GM12864 (cell line): ENCODE measurements at regions not wholly inside any gene's neighbourhood (a gene's known extent, or its start where the extent isn't known, plus 50 kb on each side); places are given as distances from the start of the nearest gene placed in this dataset.

Source experiments
- DNase-seq: peaks from one replicate; pipeline ENCODE4 v3.0.0-alpha.2; 2011; ENCODE audit warnings: low read depth
- H3K4me3 ChIP-seq: 2 replicates; pipeline ENCODE4 v1.5.1; 2011; ENCODE audit warnings: mild to moderate bottlenecking, low read depth, low read length, control low read depth
- TF ChIP-seq, protein P1 (sequence below): IDR thresholded peaks from 2 replicates; pipeline ENCODE4 v1.5.1; 2011; ENCODE audit warnings: low read depth, mild to moderate bottlenecking, moderate library complexity, low read length, control low read depth, inconsistent platforms; ENCODE audit errors: missing control alignments

GRCh38 chr4:176383273-176384077 is 63.7 kb downstream of the SPCS3 start:
- H3K4me3 ChIP-seq: no peak overlapping the region
- no peak for DNase-seq
- TF ChIP-seq, protein P1, sequence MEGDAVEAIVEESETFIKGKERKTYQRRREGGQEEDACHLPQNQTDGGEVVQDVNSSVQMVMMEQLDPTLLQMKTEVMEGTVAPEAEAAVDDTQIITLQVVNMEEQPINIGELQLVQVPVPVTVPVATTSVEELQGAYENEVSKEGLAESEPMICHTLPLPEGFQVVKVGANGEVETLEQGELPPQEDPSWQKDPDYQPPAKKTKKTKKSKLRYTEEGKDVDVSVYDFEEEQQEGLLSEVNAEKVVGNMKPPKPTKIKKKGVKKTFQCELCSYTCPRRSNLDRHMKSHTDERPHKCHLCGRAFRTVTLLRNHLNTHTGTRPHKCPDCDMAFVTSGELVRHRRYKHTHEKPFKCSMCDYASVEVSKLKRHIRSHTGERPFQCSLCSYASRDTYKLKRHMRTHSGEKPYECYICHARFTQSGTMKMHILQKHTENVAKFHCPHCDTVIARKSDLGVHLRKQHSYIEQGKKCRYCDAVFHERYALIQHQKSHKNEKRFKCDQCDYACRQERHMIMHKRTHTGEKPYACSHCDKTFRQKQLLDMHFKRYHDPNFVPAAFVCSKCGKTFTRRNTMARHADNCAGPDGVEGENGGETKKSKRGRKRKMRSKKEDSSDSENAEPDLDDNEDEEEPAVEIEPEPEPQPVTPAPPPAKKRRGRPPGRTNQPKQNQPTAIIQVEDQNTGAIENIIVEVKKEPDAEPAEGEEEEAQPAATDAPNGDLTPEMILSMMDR: no peak

GRCh38 chr4:176385601-176386000 is 65.8 kb downstream of the SPCS3 start:
- no peak overlapping the region for H3K4me3 ChIP-seq
- no peak for DNase-seq
- TF ChIP-seq, protein P1: no peak

DNA sequence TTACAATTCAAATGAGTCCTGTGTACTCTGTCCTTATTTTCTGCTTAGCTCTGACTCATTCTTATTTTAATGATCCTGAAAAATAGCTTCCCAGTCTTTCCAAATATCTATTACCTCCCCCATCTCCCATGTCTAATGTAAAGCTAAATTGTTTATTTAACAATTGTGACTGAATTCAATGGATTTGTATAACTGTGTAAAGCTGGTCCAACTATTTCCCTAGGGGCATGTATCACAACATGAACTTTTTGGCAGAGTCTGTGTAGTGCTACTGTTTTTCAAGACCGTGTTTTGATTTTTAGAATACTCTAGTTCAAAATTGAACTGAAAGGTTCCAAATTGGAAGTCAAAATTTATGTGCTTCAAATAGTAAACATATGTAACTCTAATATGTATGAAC is 67.8 kb downstream of the SPCS3 start:
- TF ChIP-seq, protein P1: no peak
- DNase-seq: no peak
- H3K4me3 ChIP-seq: no peak overlapping the region

DNA sequence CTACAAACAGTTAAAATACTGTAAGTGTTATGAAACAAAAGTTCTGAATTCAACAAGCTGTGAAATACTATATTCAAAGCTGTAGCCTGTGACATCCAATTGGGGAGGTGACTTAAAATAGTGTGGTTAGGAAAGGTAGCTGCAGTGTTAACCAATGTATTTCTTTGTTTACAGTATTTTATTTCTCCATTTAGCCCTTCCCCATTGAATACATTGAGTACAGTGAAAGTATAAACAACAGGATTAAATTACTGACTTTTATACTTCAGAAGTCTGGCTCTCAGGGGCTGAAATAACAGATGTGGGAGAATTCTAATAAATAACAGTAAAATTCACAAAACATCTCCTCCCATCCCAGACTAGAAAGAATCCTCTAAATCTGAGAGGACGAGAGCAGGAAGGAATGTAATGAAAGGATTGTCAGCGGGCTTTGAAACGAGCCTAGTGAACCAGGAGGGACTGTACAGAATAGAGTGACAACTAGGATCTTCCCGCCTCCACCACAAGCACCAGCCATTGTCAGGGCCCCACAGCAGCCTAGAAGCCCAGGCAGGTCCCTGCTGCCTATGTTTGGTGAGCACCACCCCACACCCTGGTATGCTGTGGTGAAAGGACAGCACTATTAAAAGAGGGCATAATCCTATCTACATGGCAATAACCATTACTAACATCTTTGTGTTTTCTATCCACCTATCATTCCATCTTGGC is 73.7 kb downstream of the SPCS3 start:
- no peak overlapping the region for H3K4me3 ChIP-seq
- TF ChIP-seq, protein P1: no peak
- DNase-seq: no peak

GRCh38 chr4:176400816-176401461 is 81.2 kb downstream of the SPCS3 start:
- TF ChIP-seq, protein P1: no peak
- DNase-seq: no peak
- H3K4me3 ChIP-seq: no peak overlapping the region

DNA sequence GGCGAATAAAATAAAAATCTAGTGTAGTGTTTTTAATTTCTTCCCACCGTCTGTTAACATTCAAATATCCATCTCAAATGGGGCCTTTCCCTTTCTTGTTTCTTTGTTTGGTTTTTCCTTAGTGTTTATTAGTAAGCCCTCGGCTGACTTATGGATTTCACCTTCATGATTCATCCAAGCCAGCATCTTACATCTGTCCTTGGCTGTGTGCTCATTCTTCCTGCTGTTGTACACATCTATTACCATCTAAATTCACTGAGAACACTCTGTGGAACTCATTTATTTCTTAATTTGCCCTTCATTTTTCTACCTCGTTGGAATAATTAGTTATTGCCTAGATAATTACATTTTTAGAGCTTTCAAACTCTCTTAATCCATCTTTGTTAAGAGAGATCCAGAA is 84.9 kb downstream of the SPCS3 start:
- H3K4me3 ChIP-seq: no peak overlapping the region
- DNase-seq: no peak
- TF ChIP-seq, protein P1: no peak
